NCI-H1105 (cell line): ENCODE measurements at regions not wholly inside any gene's neighbourhood (a gene's known extent, or its start where the extent isn't known, plus 50 kb on each side); places are given as distances from the start of the nearest gene placed in this dataset.
A peak's percentile ranks its signal among the peaks of the same experiment; 100 is the strongest.

Source experiments
- DNase-seq: peaks from one replicate; lab custom pipeline; 2025; lab: John Stamatoyannopoulos, UW

- no peak for DNase-seq
These were observed 526.9 kb upstream of the SGCG start for GRCh38 chr13:22653866-22654265.

GRCh38 chr13:22655106-22655852, 525.5 kb upstream of the SGCG start:
- no peak for DNase-seq

- no peak for DNase-seq
These were observed 518.0 kb upstream of the SGCG start for GRCh38 chr13:22662771-22663170.

GRCh38 chr13:22665506-22665905, 515.3 kb upstream of the SGCG start:
- peak; percentile 39 for DNase-seq

GRCh38 chr13:22690756-22691155, 490.0 kb upstream of the SGCG start:
- no peak for DNase-seq

- no peak for DNase-seq
These were observed 487.1 kb upstream of the SGCG start for GRCh38 chr13:22693691-22694090.

GRCh38 chr13:22696433-22696832, 484.3 kb upstream of the SGCG start:
- no peak for DNase-seq

GRCh38 chr13:22698467-22698866, 482.3 kb upstream of the SGCG start:
- no peak for DNase-seq

GRCh38 chr13:22700246-22700887, 480.4 kb upstream of the SGCG start:
- DNase-seq: peak; percentile 42

- no peak for DNase-seq
These were observed 477.1 kb upstream of the SGCG start for GRCh38 chr13:22703601-22704209.

- no peak for DNase-seq
These were observed 472.8 kb upstream of the SGCG start for GRCh38 chr13:22707946-22708345.

GRCh38 chr13:22717036-22717435, 463.7 kb upstream of the SGCG start:
- no peak for DNase-seq

GRCh38 chr13:22726726-22727125, 454.1 kb upstream of the SGCG start:
- DNase-seq: no peak

- DNase-seq: no peak
These were observed 445.5 kb upstream of the SGCG start for GRCh38 chr13:22735011-22735995.

GRCh38 chr13:22736084-22736767, 444.6 kb upstream of the SGCG start:
- DNase-seq: no peak

GRCh38 chr13:22736768-22737092, 444.0 kb upstream of the SGCG start:
- DNase-seq: no peak

- DNase-seq: no peak
These were observed 442.4 kb upstream of the SGCG start for GRCh38 chr13:22738357-22738756.

GRCh38 chr13:22740264-22740663, 440.5 kb upstream of the SGCG start:
- DNase-seq: no peak

GRCh38 chr13:22744688-22745452, 435.9 kb upstream of the SGCG start:
- no peak for DNase-seq

GRCh38 chr13:22748866-22749577, 431.8 kb upstream of the SGCG start:
- DNase-seq: no peak
